NCI-H146 (cell line): ENCODE measurements at regions not wholly inside any gene's neighbourhood (a gene's known extent, or its start where the extent isn't known, plus 50 kb on each side); places are given as distances from the start of the nearest gene placed in this dataset.
A peak's percentile ranks its signal among the peaks of the same experiment; 100 is the strongest.

Experiments used
- DNase-seq: peaks from one replicate; lab custom pipeline; 2025; lab: John Stamatoyannopoulos, UW

DNA sequence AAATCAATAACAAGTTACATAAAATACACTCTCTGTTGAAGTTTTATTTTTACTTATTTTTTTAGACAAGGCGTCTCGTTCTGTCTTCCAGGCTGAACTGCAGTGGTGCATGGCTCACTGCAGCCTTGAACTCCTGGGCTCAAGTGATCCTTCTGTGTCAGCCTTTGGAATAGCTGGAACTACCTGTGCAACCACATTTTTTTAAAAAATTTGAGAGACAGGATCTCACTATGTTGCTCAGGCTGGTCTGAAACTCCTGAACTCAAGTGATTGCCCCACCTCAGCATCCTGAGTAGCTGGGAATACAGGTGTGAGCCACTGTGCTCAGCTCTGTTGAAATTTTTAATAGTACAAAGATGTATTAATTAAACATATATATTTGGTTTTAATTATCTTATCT is 614.3 kb upstream of the ARRDC4 start:
- no peak for DNase-seq

DNA sequence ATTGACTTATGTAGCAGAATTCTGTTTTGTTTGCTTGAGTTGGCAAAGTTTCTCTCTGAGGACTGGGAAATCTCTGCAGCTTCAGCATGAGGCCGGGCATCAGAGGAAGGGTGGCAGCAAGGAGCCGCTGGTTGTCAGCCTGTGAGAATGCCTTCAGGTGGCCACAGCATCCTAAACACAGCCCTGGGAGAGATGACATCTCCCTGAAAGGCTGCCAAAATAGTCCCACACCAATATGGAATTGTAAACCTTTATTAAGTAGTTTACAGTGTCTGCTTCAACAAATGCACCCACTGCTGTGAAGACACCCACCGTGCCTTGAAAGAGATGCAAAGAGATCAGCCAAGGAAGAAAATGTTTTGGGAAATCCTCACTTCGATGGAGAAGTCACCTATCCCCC is 609.7 kb upstream of the ARRDC4 start:
- no peak for DNase-seq

DNA sequence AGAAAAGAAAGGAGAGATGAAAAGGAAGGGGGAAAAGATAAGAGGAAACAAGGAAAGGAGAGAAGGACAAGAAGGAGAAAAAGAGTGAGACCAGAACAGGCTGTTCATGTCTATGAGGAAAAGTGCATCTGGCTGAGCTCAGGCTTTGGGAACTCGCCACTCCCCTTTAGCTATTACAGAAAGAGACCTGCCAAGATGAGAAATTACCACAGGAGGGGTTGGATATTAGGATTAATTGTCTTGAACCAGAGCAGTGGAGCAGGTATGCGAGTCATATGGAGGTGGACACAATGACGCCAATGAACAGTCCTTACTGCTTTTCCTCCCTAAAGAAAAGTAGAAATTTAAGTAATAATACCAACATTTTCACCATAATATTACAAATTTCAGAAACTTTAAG is 577.0 kb upstream of the ARRDC4 start:
- no peak for DNase-seq

GRCh38 chr15:97386940-97387339 is 573.6 kb upstream of the ARRDC4 start:
- no peak for DNase-seq

DNA sequence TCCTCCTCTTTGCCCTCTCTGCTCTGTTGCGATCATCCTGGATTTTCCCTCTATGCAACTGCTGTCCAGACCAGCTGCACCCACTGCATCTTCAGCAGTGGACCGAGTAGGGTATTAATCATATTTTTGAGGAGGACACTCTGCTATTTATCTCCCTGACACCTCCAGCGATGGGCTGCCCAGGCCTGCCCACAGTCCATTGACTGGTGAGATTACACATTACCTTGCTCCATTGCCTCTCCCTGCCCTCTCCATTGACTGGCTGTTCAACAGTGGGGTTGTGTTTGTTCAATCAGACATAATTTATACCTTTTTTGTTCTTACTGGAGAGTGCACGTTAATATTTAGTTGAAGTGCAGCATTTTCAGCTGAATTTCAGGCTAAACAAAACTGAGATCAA is 559.3 kb upstream of the ARRDC4 start:
- DNase-seq, result no peak

- DNase-seq, result no peak
These were observed 558.5 kb upstream of the ARRDC4 start for GRCh38 chr15:97401970-97402369.

GRCh38 chr15:97406841-97407240 is 553.7 kb upstream of the ARRDC4 start:
- DNase-seq, result no peak

- no peak for DNase-seq
These were observed 549.5 kb upstream of the ARRDC4 start for GRCh38 chr15:97410897-97411575.

DNA sequence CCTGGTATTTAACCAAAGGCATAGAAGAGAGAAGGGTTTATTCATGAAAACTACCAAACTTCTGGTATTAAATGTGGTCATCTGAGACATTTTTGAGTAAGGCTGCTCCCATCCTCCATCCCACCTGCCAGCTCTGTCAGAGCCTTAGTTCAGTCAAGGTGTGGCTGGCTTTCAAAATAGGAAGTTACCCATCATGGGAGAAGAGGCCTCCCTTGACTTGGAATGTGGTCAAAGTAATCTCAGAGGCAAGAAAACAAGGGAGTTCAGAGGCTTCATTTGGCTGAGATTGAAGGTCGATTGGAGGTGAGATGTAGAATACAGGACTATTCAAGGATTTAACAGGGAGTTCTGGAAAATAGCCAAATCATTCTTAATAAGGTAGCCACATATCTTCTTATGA is 540.4 kb upstream of the ARRDC4 start:
- no peak for DNase-seq

DNA sequence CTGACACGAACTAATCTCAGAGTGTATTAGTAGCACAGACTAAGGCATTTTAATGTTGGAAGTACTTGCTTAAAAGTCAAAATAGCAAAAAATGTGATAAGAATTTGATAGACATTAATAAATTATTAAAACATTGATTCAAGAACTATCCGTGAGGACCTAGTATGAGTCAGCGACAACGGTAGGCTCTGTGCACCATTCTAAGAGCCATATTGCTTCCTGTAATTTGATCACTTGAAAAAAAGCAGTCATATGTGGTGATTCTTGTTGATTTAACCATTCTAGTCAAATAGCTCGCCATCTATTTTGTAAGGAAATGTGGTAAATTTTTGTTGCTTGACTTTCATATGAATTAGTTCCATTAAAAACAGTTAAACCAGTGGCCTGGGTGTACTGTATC is 534.9 kb upstream of the ARRDC4 start:
- DNase-seq, result peak; percentile 10

DNA sequence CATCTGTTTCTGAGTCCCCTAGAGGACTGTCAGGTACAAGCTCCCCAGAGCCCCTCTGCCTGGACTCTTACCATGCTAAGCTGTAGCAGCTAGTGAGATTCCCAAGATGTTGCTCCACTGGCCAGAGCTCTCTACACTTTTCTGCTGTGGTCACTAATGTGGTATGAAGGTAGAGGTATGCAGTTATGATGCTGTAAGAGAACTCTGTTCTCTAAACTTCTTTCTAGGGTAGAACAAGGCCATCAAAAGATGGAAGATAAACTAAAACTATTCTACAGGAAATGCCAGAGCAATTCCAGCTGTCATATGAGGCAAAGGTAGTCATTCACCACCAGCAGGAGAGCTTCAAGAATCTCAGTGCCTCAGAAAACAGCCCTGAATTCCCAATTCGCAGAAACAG is 517.4 kb upstream of the ARRDC4 start:
- no peak for DNase-seq

DNA sequence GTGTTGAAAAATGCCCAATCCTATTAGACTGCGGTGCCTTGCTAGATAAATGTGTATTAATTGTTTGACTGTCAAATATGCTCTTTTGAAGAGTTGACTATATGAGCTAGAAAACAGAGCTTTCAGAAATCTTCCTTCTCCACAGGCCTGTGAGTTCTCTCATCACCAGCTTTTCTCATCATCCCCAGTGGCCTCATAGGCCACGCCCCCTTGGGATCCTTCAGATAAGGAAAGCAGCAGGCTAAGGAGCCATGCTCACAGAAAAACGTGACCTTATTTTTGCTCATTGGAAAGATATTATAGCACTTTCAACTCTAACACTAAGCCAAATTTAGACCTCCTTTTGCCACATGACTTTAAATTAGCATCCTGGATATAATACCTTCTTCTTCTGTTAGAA is 514.4 kb upstream of the ARRDC4 start:
- no peak for DNase-seq

- no peak for DNase-seq
These were observed 503.8 kb upstream of the ARRDC4 start for GRCh38 chr15:97456521-97457202.

GRCh38 chr15:97457203-97457847 is 503.2 kb upstream of the ARRDC4 start:
- DNase-seq, result no peak

- DNase-seq, result no peak
These were observed 500.7 kb upstream of the ARRDC4 start for GRCh38 chr15:97459771-97460170.

DNA sequence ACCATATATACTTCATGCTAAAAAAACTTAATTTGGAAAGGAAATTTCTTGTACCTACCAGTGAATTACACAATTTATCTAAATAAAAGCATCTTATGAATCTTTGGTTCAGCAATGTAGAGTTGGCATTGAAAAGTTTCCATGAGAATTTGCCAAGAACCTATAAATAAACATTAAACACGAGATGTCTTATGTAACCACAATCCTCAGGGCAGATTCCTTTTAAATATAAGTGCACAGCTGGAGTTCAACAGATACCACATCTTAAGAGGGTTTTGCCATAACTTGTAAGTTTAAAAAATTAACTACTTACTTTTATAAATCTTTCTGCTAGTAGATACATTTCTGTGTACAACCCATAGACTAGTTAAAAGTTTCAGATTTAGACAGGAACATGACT is 499.3 kb upstream of the ARRDC4 start:
- no peak for DNase-seq

GRCh38 chr15:97463696-97464095 is 496.8 kb upstream of the ARRDC4 start:
- DNase-seq, result no peak

DNA sequence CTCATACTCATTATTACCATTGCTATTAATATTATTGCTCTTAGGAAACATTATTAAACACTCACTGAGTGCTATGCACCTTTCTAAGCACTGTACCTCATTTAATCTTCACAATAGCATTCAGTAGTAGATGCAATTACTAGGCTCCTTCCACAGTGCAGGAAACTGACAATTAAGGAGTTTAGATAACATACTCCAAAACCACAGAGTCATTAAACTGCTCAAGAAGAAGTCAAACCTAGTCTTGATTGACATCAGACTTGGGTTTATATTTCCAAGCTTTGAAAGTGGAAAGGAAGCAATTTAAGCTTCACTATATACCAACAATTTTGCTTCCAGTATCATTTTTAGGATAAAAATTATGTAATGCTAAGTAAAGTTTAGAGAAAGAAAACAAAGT is 490.1 kb upstream of the ARRDC4 start:
- no peak for DNase-seq

GRCh38 chr15:97473627-97474026 is 486.9 kb upstream of the ARRDC4 start:
- DNase-seq, result no peak

- no peak for DNase-seq
These were observed 480.5 kb upstream of the ARRDC4 start for GRCh38 chr15:97479957-97480356.

DNA sequence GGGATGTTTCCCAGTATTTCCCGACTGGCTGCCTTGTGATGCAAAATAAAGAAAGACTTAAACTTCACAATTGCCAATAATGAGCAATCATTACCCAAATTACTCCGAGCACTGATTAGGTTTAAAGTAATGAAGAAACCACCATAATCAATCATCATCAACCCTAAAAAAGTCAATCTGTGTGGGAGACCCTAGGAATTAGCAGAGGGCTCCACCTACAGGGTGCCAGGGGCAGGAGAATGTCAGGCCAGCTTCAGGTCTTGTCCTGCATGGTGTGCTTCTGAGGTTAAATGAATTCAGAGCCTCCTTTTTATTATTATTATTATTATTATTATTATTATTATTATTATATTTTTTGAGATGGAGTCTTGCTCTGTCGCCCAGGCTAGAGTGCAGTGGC is 478.0 kb upstream of the ARRDC4 start:
- no peak for DNase-seq

DNA sequence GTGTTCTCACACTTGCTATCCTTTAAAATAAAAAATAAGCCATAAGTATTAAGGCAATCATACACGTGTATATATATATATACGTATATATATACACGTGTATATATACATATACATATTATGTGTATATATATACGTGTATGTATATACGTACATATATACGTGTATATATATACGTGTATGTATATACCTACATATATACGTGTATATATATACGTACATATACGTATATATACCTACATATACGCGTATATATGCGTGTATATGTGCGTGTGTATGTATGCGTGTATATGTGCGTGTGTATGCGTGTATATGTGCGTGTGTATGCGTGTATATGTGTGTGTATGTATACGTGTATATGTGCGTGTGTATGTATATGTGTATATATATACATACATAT is 477.3 kb upstream of the ARRDC4 start:
- DNase-seq, result no peak

GRCh38 chr15:97490429-97490828 is 470.1 kb upstream of the ARRDC4 start:
- no peak for DNase-seq

DNA sequence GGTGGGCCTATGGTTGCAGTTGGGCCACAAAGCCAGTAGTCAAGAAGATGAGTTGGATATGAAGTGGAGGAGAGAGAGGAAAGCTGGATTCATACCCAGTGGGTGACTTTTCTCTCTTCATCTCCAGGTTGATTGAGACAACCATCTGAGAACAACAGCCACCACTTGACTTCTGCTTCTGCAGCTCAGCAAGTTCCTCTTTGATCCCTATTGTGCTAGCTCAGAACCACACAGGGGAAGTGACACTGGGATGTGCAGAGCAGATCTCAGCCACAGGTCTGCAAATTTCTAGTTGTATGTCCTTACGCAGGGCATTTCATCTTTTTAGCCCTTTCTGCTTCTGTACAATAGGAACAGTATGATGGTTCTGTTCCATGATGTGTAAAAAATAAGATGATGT is 459.2 kb upstream of the ARRDC4 start:
- DNase-seq, result no peak
